ENCODE measurements at regions not wholly inside any gene's neighbourhood (a gene's known extent, or its start where the extent isn't known, plus 50 kb on each side); places are given as distances from the start of the nearest gene placed in this dataset.
A peak's percentile ranks its signal among the peaks of the same experiment; 100 is the strongest.
"Not testable (repeated sequence)": the region's sequence is repeated elsewhere in the genome, so short reads cannot be mapped to it uniquely, and the experiment has no call there.

GRCh38 chr3:174532776-174533175 is 326.4 kb upstream of the NAALADL2 start:
- DNase-seq (ENCODE audit: low read depth in 4 of 4, low spot score in 3 of 4), result no peak

GRCh38 chr3:174533286-174533685 is 325.8 kb upstream of the NAALADL2 start:
- DNase-seq (ENCODE audit: low read depth in 4 of 4, low spot score in 3 of 4), result no peak

GRCh38 chr3:174536319-174536718 is 322.8 kb upstream of the NAALADL2 start:
- DNase-seq (ENCODE audit: low read depth in 4 of 4, low spot score in 3 of 4), result no peak

- DNase-seq (ENCODE audit: low read depth in 4 of 4, low spot score in 3 of 4), result no peak
Measured at GRCh38 chr3:174538151-174538550, 321.0 kb upstream of the NAALADL2 start.

- no peak for DNase-seq (ENCODE audit: low read depth in 4 of 4, low spot score in 3 of 4)
Measured at GRCh38 chr3:174540116-174540908, 318.8 kb upstream of the NAALADL2 start.

- DNase-seq (ENCODE audit: low read depth in 4 of 4, low spot score in 3 of 4), result no peak
Measured at GRCh38 chr3:174541708-174542315, 317.3 kb upstream of the NAALADL2 start.

- no peak for DNase-seq (ENCODE audit: low read depth in 4 of 4, low spot score in 3 of 4)
Measured at GRCh38 chr3:174547801-174548435, 311.2 kb upstream of the NAALADL2 start.

- DNase-seq (ENCODE audit: low read depth in 4 of 4, low spot score in 3 of 4), result no peak
Measured at GRCh38 chr3:174548841-174549623, 310.1 kb upstream of the NAALADL2 start.

- no peak for DNase-seq (ENCODE audit: low read depth in 4 of 4, low spot score in 3 of 4)
Measured at GRCh38 chr3:174581558-174581957, 277.6 kb upstream of the NAALADL2 start.

- no peak for DNase-seq (ENCODE audit: low read depth in 4 of 4, low spot score in 3 of 4)
Measured at GRCh38 chr3:174583396-174583795, 275.7 kb upstream of the NAALADL2 start.

GRCh38 chr3:174587137-174587536 is 272.0 kb upstream of the NAALADL2 start:
- not testable (repeated sequence) for DNase-seq (ENCODE audit: low read depth in 4 of 4, low spot score in 3 of 4)

- DNase-seq (ENCODE audit: low read depth in 4 of 4, low spot score in 3 of 4), result no peak
Measured at GRCh38 chr3:174596447-174596982, 262.6 kb upstream of the NAALADL2 start.

- DNase-seq (ENCODE audit: low read depth in 4 of 4, low spot score in 3 of 4), result peak in 3 of 4 donors; percentile 3 to 24 (median 5)
Measured at GRCh38 chr3:174598885-174599439, 260.2 kb upstream of the NAALADL2 start.

GRCh38 chr3:174613173-174613572 is 246.0 kb upstream of the NAALADL2 start:
- no peak for DNase-seq (ENCODE audit: low read depth in 4 of 4, low spot score in 3 of 4)

GRCh38 chr3:174614036-174614435 is 245.1 kb upstream of the NAALADL2 start:
- DNase-seq (ENCODE audit: low read depth in 4 of 4, low spot score in 3 of 4), result no peak

- no peak for DNase-seq (ENCODE audit: low read depth in 4 of 4, low spot score in 3 of 4)
Measured at GRCh38 chr3:174618368-174619080, 240.6 kb upstream of the NAALADL2 start.

GRCh38 chr3:174619239-174619638 is 239.9 kb upstream of the NAALADL2 start:
- DNase-seq (ENCODE audit: low read depth in 4 of 4, low spot score in 3 of 4), result no peak

GRCh38 chr3:174620138-174620537 is 239.0 kb upstream of the NAALADL2 start:
- DNase-seq (ENCODE audit: low read depth in 4 of 4, low spot score in 3 of 4), result no peak

- DNase-seq (ENCODE audit: low read depth in 4 of 4, low spot score in 3 of 4), result no peak
Measured at GRCh38 chr3:174620855-174621472, 238.2 kb upstream of the NAALADL2 start.
